ENCODE measurements at regions not wholly inside any gene's neighbourhood (a gene's known extent, or its start where the extent isn't known, plus 50 kb on each side); places are given as distances from the start of the nearest gene placed in this dataset.

DNA sequence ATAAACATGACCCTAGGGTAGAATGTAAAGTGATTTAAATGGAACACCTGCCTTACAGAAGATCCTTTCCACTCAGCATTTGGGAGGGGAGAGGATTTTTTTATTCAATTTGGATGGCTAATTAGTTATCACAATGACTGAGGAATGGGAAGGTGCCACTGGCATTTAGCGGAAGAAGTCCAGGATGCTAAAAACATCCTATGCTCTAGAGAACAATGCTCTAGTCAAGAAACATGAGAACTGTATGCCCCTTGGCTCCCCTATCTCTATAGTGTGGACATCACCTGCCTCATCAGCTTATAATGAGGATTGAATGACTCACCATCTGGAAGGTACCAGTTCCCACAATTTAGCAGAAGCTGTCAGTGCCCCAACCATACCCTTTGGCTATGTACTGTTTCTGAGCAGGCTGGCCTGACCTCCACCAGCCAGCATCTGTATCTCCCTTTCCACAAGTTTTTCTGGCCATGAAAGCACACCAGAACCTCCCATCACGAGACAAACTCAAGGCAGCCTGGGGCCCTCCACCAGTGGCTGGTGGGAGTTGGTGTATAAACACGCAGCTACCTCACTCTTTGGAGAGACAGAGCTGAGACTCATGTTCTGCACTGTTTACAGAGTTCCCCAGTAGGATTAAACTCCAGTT lies 109.7 kb upstream of the VASH1 start:
- H3K27ac ChIP-seq, result no peak overlapping the region
- no peak for ATAC-seq
- DNase-seq, result no peak
- TF ChIP-seq, protein P1, sequence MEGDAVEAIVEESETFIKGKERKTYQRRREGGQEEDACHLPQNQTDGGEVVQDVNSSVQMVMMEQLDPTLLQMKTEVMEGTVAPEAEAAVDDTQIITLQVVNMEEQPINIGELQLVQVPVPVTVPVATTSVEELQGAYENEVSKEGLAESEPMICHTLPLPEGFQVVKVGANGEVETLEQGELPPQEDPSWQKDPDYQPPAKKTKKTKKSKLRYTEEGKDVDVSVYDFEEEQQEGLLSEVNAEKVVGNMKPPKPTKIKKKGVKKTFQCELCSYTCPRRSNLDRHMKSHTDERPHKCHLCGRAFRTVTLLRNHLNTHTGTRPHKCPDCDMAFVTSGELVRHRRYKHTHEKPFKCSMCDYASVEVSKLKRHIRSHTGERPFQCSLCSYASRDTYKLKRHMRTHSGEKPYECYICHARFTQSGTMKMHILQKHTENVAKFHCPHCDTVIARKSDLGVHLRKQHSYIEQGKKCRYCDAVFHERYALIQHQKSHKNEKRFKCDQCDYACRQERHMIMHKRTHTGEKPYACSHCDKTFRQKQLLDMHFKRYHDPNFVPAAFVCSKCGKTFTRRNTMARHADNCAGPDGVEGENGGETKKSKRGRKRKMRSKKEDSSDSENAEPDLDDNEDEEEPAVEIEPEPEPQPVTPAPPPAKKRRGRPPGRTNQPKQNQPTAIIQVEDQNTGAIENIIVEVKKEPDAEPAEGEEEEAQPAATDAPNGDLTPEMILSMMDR (IDR thresholded peaks at IDR 0.05), result no peak
- no peak overlapping the region for H3K4me3 ChIP-seq
- no peaks in the 10 kb centered on the region for H3K9me3 ChIP-seq
- no peaks in the 10 kb centered on the region for H3K27me3 ChIP-seq
- WGBS, 2 donors, result 71 to 77% methylated on average over 3 of the region's 3 CpGs
- H3K4me1 ChIP-seq, result peaks cover 0 to 7% (median 0%) of the 10 kb centered on the region in 9 donors
- intact Hi-C loops (cut with DNase I), result no loop called here
- no peaks in the 10 kb centered on the region for H3K36me3 ChIP-seq

DNA sequence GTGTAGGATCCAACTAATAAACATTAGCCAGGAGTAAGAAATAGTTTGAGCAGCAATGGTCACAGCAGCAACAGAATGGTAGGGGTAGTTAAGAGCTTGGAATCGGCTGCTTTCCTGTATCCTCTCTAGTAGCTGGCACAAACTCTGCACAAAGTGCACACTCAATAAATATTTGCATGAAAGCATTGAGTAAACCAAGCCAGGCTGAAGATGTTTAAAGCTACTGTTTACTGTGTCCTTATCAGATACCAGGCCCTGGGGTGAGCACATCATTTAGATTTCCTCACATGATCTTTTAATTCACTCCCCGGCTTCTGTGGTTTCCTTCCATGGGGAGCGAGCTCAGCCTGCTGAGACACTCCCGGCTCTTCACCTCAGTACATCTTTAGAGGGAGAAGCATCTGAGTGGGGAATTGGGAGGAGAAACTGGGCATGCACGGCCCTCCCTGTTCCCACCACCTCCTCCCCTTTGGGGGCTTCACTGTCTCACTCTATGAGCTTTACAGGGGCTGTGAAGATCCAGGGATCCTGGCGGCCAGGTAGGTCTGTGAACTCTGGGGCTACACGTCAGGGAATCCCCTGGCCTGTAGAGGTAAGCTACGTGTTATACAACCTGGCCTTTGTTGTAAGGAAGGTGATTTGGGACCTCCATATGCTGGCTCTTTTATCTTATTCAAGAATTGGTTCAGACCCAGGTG lies 107.2 kb upstream of the VASH1 start:
- no peak overlapping the region for H3K4me3 ChIP-seq
- peaks cover 0 to 7% (median 0%) of the 10 kb centered on the region in 9 donors for H3K4me1 ChIP-seq

DNA sequence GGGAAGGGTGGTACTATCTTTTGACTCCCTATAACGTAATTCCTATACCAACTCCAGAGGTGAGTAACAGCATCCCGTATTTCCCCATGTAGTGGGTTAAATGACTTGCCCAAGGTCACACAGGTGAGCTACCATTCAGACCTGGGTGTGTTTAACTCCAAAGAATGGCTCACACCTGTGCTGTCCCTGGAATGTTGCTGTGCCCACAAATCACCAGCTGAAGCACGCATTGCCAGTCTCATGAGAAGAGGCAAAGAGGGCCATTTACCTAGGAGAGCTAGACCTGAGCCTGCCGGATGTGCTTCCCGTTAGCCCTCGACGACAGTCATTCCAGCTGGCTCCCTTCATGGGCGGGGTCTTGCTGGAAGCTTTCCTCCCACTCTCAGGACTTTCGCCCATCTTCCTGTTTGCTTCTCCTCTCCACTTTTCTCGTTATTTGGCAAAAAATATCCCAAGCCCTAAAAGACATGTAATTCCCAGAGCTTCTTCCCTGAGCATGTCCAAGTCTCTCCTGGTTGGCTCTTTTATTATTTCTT lies 106.6 kb upstream of the VASH1 start:
- no peak for ATAC-seq
- no peak overlapping the region for H3K27ac ChIP-seq
- TF ChIP-seq, protein P1 (IDR thresholded peaks at IDR 0.05), result no peak
- intact Hi-C loops (cut with DNase I), result no loop called here
- WGBS, 2 donors, result 51 to 54% methylated on average over 10 of the region's 10 CpGs
- no peaks in the 10 kb centered on the region for H3K36me3 ChIP-seq
- H3K4me3 ChIP-seq, result no peak overlapping the region
- peaks cover 0 to 7% (median 0%) of the 10 kb centered on the region in 9 donors for H3K4me1 ChIP-seq
- no peak for DNase-seq
- H3K9me3 ChIP-seq, result peaks cover 0 to 27% (median 9%) of the 10 kb centered on the region in 11 donors
- no peaks in the 10 kb centered on the region for H3K27me3 ChIP-seq

More for the DNA sequence above, 107.2 kb upstream of the VASH1 start:
- no peak for DNase-seq
- Histone ChIP-seq H3K36me3 (no peaks in the 10 kb centered on the region), H3K27me3 (no peaks in the 10 kb centered on the region), H3K27ac (no peak overlapping the region), H3K9me3 (peaks cover 0 to 21% (median 7%) of the 10 kb centered on the region in 11 donors)
- ATAC-seq, result no peak
- intact Hi-C loops (cut with DNase I), result no loop called here
- TF ChIP-seq, protein P1 (IDR thresholded peaks at IDR 0.05), result no peak
- WGBS, 2 donors, result 80 to 87% methylated on average over 8 of the region's 8 CpGs

DNA sequence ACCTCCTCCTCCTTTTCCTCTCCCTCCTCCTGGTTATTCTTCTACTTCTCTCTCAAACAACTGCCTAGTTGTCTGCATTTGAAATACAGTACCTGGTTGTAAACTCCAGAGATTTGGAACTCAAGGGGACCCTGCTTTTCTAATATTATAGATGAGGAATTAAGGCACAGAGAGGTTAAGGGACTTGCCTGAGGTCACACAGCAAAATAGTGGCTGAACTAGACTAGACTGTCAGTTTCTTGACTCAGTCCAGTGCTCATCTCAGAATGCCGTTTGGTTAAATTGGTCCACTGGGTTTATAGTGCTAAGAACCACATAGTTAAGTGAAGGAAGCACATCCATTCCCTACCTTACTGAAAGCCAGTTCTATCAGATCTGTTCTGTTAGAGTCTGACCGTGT lies 105.9 kb upstream of the VASH1 start:
- no peak overlapping the region for H3K27ac ChIP-seq
- no peaks in the 10 kb centered on the region for H3K36me3 ChIP-seq
- H3K27me3 ChIP-seq, result no peaks in the 10 kb centered on the region
- peaks cover 0 to 7% (median 0%) of the 10 kb centered on the region in 9 donors for H3K4me1 ChIP-seq
- WGBS, 2 donors, result 68 to 69% methylated on average over 2 of the region's 2 CpGs
- TF ChIP-seq, protein P1 (IDR thresholded peaks at IDR 0.05), result no peak
- DNase-seq (no peak), ATAC-seq (no peak)
- H3K4me3 ChIP-seq, result no peak overlapping the region
- H3K9me3 ChIP-seq, result peaks cover 0 to 32% (median 9%) of the 10 kb centered on the region in 11 donors
- intact Hi-C loops (cut with DNase I), result no loop called here
